Heart left ventricle (tissue), 16 donors: ENCODE measurements at regions not wholly inside any gene's neighbourhood (a gene's known extent, or its start where the extent isn't known, plus 50 kb on each side); places are given as distances from the start of the nearest gene placed in this dataset.

Experiments used
- ATAC-seq, 4 donors: fragments of 200-7000 bp; cut with Tn5 transposase; one replicate each; pipeline ENCODE4 v1.9.1; 2020 to 2022; ENCODE audit warnings: moderate library complexity in 4 of 4, mild to moderate bottlenecking in 3 of 4, moderate number of reproducible peaks in 1 of 4
- DNase-seq, 5 donors: peaks; one replicate each; pipeline ENCODE4 v3.0.0-alpha.2; 2020
- H3K27ac ChIP-seq, 12 donors: fragments of 200-600 bp; sonication (generic) in 4 of 12; one replicate each; pipeline versions ENCODE4 v1.5.0 to v1.8.0; 2016 to 2022; ENCODE audit warnings: mild to moderate bottlenecking in 2 of 12
- H3K27me3 ChIP-seq, 9 donors: fragments of 200-600 bp; sonication (generic) in 2 of 9; one replicate each; pipeline versions ENCODE4 v1.5.1 to v1.8.0; 2016 to 2022; ENCODE audit warnings: mild to moderate bottlenecking in 3 of 9
- H3K36me3 ChIP-seq, 9 donors: fragments of 200-600 bp; sonication (generic) in 2 of 9; one replicate each; pipeline versions ENCODE4 v1.5.0 to v1.8.0; 2018 to 2022; ENCODE audit warnings: mild to moderate bottlenecking in 2 of 9
- H3K4me1 ChIP-seq, 12 donors: fragments of 200-600 bp; sonication (generic) in 4 of 12; one replicate each; pipeline versions ENCODE4 v1.5.0 to v1.8.0; 2016 to 2022; ENCODE audit warnings: mild to moderate bottlenecking in 3 of 12
- H3K4me3 ChIP-seq, 12 donors: fragments of 200-600 bp; sonication (generic) in 4 of 12; one replicate each; pipeline versions ENCODE4 v1.5.0 to v1.8.0; 2017 to 2022; ENCODE audit warnings: mild to moderate bottlenecking in 9 of 12, moderate library complexity in 4 of 12
- H3K9me3 ChIP-seq, 12 donors: fragments of 200-600 bp; sonication (generic) in 4 of 12; one replicate each; pipeline versions ENCODE4 v1.5.0 to v1.8.0; 2016 to 2022; ENCODE audit warnings: mild to moderate bottlenecking in 1 of 12
- CTCF ChIP-seq, 12 donors: fragments of 200-600 bp; sonication (generic) in 4 of 12; IDR thresholded peaks; one replicate each; pipeline versions ENCODE4 v1.5.0 to v1.8.0; 2018 to 2022; ENCODE audit warnings: antibody characterized with exemption in 12 of 12, mild to moderate bottlenecking in 5 of 12
- POLR2A ChIP-seq, 2 donors: fragments of 450-650 bp; IDR thresholded peaks; one replicate each; pipeline ENCODE4 v1.6.1; 2017; ENCODE audit warnings: antibody characterized with exemption in 2 of 2, mild to moderate bottlenecking in 2 of 2, moderate library complexity in 2 of 2
- WGBS, 4 donors: extraction: QIAGEN DNeasy Blood & Tissue Kit in 2 of 4; methylation state at CpG; one replicate each; pipeline versions ENCODE4 v1.1.5 to v1.1.7; 2013 to 2018; 5-methylcytosine and 5-hydroxymethylcytosine counted together
- intact Hi-C, 10 donors: fragments of 100-400 bp; cut with DNase I; formaldehyde crosslinking; loops; one replicate each; pipeline versions ENCODE4 v1.11.1 to v1.14.2; 2022
- donor health status: ischemic (EF 13 %, LVEDD 7.1; RV severe dilation, severe dysfunction).
- donor health status: healthy with polysubstance abuse.
- donor health status: DM: no; HTN: yes; CAD: no.
- donor health status: DM: no; HTN: no; CAD: no.
- donor health status: ischemic (EF 25% LVEDD 6.9; RV normal size, moderate dysfunction).
- donor health status: ischemic (EF 25% LVEDD 5.7; RV mildly dilated, moderate dysfunction).
- donor health status: healthy.
- donor health status: DM: yes; HTN: yes; CAD: no.
- donor health status: ischemic (EF 35%, LVEDD 5.7; RV mildly dilated, moderate dysfunction).
- donor health status: nonischemic (EF 11% LVEDD 7.7; RV severe dilation, severe dysfunction).
- donor health status: DM: yes; HTN: yes; CAD: no.
- donor health status: PGD.
- donor health status: ischemic (EF 29% LVEDD 5.4; RV normal size, mild dysfunction).
- donor health status: nonischemic (EF 23%, LVEDD 6.1; RV moderate dilation, normal function).

GRCh38 chr1:216983823-216984222 is 260.6 kb upstream of the ESRRG start:
- Histone ChIP-seq H3K27ac (peak overlapping the region in 6 of 12 donors; percentile 38 to 67 (median 52)), H3K4me3 (no peak overlapping the region), H3K4me1 (peaks cover 0 to 10% (median 0%) of the 10 kb centered on the region in 12 donors), H3K36me3 (no peaks in the 10 kb centered on the region), H3K27me3 (no peaks in the 10 kb centered on the region), H3K9me3 (peaks cover 0 to 6% (median 0%) of the 10 kb centered on the region in 12 donors)
- intact Hi-C loops, result loop anchor here in 1 of 10 donors (10.0 kb wide), 1 partner anchor 229 kb away; no protein-coding TSS in a partner anchor
- 40 to 46% (median 44%) methylated on average over 6 of the region's 6 CpGs for WGBS, 4 donors
- TF ChIP-seq CTCF (IDR thresholded peaks at IDR 0.05) (no peak), POLR2A (IDR thresholded peaks at IDR 0.05) (no peak)
- peak in 2 of 5 donors; percentile 18 to 28 for DNase-seq
- ATAC-seq, result peak; percentile 83 to 96 (median 88)

GRCh38 chr1:216961516-216961915 is 238.3 kb upstream of the ESRRG start:
- intact Hi-C loops, result loop anchor here in 1 of 10 donors (10.0 kb wide), 1 partner anchor 493 kb away; no protein-coding TSS in a partner anchor
- Histone ChIP-seq H3K4me3 (no peak overlapping the region), H3K36me3 (no peaks in the 10 kb centered on the region), H3K4me1 (peaks cover 0 to 8% (median 0%) of the 10 kb centered on the region in 12 donors), H3K27ac (no peak overlapping the region), H3K9me3 (peaks cover 0 to under 1% (median 0%) of the 10 kb centered on the region in 12 donors), H3K27me3 (no peaks in the 10 kb centered on the region)
- WGBS, 4 donors, result 56 to 79% (median 59%) methylated on average over 3 of the region's 3 CpGs
- DNase-seq (no peak), ATAC-seq (no peak)
- TF ChIP-seq CTCF (IDR thresholded peaks at IDR 0.05) (no peak), POLR2A (IDR thresholded peaks at IDR 0.05) (no peak)

GRCh38 chr1:216960716-216961115 is 237.5 kb upstream of the ESRRG start:
- no peak for ATAC-seq
- Histone ChIP-seq H3K27me3 (no peaks in the 10 kb centered on the region), H3K4me1 (peaks cover 0 to 8% (median 0%) of the 10 kb centered on the region in 12 donors), H3K9me3 (peaks cover 0 to 8% (median 0%) of the 10 kb centered on the region in 12 donors), H3K4me3 (no peak overlapping the region), H3K36me3 (no peaks in the 10 kb centered on the region), H3K27ac (no peak overlapping the region)
- DNase-seq, result no peak
- TF ChIP-seq POLR2A (IDR thresholded peaks at IDR 0.05), result no peak
- TF ChIP-seq CTCF (IDR thresholded peaks at IDR 0.05), result no peak
- intact Hi-C loops, result loop anchor here in 1 of 10 donors (10.0 kb wide), 1 partner anchor 494 kb away; no protein-coding TSS in a partner anchor

- WGBS, 4 donors, result 50 to 55% (median 51%) methylated on average over 4 of the region's 4 CpGs
- TF ChIP-seq CTCF (IDR thresholded peaks at IDR 0.05) (no peak), POLR2A (IDR thresholded peaks at IDR 0.05) (no peak)
- Histone ChIP-seq H3K27me3 (no peaks in the 10 kb centered on the region), H3K4me3 (no peak overlapping the region), H3K27ac (peak overlapping the region in 1 of 12 donors; percentile 10), H3K9me3 (peaks cover 0 to 14% (median 0%) of the 10 kb centered on the region in 12 donors), H3K4me1 (peaks cover 0 to 8% (median 0%) of the 10 kb centered on the region in 12 donors), H3K36me3 (no peaks in the 10 kb centered on the region)
- intact Hi-C loops, result no loop called here
- DNase-seq (no peak), ATAC-seq (peak; percentile 77 to 81 (median 80))
These were observed 235.3 kb upstream of the ESRRG start for GRCh38 chr1:216958569-216958968.
